Nucleus accumbens (tissue), 56 donors: ENCODE measurements at regions not wholly inside any gene's neighbourhood (a gene's known extent, or its start where the extent isn't known, plus 50 kb on each side); places are given as distances from the start of the nearest gene placed in this dataset.

Experiments
- DNase-seq, 56 donors: peaks; one replicate each; lab custom pipeline; 2025; lab: John Stamatoyannopoulos, UW

DNA sequence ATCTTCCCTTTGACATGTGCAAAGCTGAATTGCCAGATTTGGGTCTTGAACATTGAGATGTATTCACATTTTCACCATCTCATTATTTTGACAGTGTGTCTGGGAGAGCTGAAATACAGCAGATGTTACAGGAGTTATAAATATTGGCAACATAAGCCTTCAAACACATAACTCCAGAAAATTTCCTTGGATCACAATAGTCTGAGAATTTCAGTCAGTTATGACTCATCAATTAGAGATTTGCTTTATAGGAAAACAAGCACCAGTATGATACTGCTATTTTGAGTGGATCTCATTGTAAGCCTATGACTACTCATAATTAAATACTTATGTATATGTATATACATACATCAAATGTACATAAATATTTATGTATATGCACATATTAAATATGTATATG is 1171.8 kb downstream of the AMY1C start:
- no peak for DNase-seq

DNA sequence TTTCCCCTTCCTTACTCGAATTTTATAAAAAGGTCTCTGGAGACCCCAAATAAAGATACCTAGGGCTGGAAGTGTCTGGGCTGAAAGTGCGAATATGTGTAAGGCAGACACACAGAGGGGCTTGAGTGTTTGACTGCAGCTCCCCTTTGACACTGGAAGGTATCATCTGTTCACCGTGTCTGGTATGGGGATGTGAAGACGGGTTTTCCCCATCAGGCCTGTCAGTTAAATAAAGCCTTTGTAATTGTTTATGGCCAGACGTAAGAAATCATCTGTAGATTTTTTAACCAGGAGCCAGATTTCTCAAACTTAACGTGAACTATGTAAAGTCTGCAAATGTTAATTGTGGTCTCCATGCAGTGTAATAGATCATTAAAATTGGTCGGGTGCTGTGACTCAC is 1173.4 kb downstream of the AMY1C start:
- DNase-seq = no peak

DNA sequence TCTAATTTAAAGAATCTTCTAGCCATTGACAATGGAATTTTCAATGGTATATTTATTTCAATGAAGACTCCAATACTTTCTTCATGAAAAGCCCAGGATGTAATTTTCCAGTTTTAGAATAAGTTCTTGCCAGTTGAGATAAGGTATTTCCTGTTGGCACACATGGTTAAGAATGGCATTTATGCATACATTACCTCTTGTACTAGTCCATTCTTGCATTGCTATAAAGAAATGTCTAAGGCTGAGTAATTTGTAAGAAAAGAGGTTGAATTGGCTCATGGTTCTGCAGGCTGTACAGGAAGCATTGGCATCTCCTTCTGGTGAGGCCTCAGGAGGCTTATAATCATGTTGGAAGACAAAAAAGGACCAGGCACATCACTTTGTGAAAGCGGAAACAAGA is 1179.6 kb downstream of the AMY1C start:
- no peak for DNase-seq

DNA sequence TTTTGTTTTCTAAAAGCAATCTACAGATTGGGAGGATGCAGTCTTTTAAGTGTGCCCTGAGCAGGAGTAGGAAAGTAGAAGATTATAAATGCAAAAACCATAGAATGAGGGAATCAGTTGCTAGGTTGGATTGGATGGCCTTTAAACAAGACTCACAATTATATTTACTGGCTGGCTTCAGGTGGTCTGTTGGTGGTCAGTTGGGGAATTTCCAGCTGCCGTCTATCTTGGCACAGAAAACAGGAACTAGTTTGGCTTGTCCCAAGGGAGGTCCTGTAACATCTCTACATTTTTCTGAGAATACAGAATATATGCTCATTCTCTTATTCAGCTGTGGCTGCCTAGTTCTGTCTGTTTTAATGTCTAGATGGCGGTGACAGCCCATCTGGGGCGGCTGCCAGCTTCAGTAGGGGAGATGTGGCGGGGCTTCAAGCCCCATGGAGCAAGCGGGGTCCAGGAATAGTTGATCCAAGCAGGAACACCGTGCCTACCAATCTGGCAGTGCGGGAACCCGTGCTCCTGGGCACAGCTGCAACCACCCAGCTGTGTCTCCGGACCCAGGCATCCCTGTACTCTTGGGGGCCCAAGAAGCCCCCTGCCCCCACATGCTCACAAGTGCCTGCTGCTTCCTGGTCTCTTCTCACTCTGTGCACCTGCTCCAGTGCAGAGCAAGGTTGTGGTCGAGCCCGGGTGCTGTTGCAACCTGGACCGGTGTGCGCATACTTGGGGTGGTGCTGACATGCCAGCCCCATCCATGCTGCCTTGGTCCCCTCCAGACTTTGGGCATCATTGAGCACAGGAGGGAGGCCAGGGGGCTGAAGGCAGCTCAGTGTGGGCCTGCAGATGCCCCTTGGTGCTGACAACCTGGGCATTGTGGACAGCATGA is 1182.6 kb downstream of the AMY1C start:
- no peak for DNase-seq

DNA sequence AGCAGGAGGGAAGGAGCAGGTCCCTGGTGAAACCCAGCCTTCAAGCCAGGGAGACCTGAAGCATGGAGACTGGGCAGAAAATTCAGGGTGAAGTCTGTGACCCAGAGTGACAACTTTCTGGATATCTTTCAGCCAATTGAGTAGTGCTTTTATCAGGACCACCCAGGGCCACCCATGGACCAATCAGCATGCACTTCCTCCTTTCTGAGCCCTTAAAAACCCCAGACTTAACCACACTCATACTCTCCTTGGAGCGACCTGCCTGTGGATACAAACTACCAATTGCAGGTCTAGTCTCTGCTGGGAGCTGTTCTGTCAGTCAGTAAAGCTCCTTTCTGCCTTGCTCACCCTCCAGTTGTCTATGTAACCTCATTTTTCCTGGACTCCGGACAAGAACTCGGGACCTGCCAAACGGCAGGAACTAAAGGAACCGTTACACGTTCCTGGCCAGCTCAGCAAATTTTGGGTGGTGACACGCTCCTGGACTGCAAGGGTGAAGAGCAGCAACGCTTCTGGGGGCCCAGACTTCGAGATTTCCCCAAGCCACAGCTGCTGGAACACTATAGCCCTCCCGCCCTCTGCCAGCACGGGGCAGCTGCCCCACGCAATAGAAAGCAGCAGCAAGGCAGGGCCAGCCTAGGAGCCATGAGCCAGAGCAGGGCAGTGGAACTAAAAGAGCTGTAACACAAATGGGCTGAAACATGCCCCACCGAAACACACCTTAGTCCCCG is 1183.4 kb downstream of the AMY1C start:
- DNase-seq = no peak

DNA sequence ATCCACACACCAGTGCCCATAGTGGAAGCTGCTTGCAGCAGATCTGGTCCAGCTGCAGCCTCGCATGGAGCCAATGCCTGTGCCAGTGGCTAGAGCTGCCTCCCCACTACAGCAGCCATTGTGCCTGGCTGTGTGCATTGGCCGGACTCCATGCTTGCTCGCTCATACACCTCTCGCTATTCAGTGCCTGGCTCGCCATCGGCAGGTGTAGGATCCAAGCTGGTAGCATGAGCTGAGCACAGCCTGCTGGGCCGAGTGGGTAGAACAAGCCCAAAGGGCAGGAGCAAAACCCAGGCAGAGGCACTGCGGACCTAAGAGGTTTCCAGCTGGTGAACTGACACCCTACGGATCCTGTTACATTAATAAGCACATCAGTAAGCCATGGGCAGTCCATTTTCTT is 1184.1 kb downstream of the AMY1C start:
- no peak for DNase-seq

DNA sequence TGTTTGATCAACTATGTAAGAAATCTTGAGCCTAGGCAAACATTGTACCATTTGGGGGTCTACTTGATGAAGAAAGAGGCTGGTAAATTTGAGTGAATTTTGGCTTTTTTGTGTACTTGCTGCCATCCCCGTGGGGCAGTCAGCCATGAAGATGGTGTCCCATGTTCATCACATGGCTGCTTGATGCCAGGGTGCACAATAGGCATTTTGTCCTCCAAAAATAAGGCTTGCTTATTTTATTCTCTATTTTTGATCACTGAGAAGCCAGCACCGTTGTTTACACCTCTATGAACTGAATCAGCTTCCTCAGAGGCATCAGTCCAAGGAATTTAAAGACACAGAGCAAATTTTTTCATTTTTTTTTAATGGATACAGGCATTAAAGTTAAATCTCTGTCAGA is 1195.7 kb downstream of the AMY1C start:
- no peak for DNase-seq

DNA sequence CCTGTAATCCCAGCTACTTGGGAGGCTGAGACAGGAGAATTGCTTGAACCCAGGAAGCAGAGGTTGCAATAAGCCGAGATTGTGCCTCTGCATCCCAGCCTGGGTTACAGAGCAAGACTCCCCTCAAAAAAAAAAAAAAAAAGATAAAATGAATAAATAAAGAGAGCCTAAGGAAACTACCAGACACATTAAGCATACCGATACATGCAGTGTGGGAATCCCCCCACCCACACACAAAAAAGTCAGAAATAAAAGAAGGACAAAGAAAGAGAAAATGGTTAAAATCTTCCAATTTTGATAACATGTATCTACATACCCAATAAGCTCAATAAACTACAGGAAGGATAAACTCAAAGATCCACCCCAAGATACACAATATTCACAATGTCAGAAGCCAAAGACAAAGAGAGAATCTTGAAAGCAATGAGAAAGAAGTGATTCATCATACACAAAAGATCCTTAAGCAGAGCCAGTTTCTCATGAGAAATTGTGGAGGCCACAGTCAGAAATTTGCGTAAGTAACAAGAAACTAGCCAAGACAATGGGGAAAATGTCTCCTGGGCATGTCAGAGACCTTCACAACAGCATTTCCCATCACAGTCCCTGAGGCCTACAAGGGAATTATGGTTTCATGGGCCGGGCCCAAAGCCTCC is 1197.0 kb downstream of the AMY1C start:
- DNase-seq = no peak

DNA sequence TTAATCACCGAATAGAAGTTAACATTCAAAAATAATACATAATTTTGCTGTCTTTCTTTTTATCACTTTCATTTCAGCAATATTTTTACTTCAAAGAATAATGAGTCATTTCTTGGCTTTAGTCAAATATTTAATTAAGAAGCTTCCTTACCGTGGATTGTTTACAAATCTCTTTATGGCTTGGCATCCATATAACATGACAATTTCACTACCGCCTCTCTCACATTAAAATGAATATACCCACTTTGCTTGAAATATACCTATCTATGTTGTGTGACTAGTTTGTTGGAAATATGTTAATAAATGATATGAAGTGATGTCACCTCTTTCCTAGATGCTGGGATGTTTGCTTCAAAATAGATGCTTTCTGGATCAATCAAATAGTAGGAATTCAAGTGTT is 1203.9 kb downstream of the AMY1C start:
- no peak for DNase-seq

DNA sequence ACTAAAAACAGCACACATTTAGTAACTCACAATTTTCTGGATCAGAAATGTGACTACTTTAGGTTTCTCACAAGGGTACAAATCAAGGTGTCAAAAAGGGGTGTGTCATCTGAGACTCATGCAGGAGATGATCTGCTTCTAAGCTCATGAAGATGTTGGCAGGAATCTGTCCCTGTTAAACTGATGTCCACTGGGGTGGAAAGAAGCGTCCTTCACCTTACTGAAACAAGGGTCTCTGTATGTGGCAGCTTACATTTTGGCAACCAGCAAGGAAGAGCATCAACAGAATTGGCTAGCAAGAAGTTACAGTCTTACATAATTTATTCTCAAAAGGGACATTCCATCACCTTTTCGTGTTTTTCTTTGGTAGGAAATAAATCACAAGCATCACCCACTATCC is 1223.8 kb downstream of the AMY1C start:
- DNase-seq = no peak

DNA sequence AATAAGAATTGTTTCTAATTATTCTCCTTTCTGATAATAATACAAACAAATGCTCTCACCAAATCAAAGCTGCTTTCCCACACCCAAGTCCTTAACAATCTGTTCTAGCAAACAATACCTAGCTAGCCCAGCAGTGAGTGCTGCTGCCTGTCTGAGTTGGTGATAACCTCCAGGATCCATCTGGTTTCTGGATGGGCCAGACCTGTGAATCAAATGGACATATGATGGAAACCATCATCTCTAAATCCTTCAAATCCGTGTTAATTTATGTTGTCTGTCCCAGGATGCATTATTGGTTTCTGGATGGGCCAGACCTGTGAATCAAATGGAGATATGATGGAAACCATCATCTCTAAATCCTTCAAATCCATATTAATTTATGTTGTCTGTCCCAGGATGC is 1230.0 kb downstream of the AMY1C start:
- DNase-seq = no peak

DNA sequence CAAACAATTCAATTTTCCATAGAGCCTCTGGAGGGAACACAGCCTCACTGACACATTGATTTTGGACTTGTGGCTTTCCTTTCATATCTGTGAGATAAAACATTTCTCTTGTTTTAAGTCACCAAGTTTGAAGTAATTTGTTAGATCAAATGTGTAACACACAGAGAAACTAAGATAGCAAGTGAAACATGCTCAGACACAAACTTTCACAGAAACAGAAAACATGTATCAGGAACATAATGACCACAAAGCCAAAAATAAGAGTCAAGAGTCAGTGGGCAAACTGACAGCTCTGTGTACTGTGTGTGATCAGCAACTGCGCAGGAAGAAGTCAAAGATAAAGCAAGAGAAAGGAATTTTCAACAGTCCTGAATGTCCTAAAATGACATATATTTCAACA is 1237.5 kb downstream of the AMY1C start:
- no peak for DNase-seq

DNA sequence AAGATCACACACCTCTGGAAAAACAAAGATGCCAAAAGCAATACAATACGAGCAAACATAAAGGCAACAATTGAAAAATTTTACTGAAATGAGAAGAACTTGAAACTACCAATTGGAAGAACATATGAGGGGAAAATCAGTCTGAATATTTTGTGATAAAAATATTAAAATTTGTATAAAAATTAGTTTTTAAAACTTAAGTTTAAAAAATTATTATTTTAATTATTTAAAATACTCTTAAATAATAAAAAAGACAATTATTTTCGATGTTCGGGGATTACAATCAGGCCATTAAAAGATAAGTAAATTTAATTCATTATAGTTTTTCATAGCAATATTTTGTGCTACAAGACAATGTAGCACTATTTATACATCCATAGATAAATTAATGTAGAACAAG is 1239.3 kb downstream of the AMY1C start:
- DNase-seq = no peak

DNA sequence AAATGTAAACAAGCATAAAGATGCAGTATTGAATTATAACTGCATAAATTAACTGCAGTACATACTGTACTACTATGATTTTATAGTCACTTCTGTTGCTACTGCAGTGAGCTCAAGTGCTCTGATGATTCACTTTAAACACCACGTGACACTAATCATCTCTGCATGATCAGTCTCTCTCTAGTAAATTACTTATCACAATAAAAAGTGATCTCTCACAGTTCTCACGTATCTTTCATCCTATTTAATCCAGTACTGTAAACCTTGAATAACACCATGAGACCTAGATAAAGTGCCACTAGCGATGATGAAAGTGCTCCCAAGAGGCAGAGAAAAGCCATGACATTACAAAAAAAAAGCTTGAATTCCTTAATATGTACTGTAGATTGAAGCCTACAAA is 1242.0 kb downstream of the AMY1C start:
- no peak for DNase-seq

DNA sequence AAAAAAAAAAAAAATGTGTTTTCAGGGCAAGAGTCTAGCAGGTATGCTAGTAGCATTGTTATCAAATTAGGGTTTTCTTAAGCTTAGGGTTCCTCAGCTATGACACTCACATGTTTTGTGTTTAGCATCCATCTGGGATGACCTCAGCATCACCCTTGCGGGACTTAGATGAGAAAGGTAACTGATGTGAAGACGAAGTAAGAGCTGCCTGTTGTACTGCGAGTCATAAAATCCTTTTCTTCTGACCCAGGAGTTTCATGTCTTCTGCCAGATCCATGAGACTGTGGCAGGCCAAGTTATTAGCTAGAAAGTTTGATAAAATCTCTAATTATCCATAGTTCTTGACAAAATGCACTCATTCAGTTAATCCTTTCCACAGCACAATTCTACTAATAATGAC is 1251.1 kb downstream of the AMY1C start:
- DNase-seq = no peak

DNA sequence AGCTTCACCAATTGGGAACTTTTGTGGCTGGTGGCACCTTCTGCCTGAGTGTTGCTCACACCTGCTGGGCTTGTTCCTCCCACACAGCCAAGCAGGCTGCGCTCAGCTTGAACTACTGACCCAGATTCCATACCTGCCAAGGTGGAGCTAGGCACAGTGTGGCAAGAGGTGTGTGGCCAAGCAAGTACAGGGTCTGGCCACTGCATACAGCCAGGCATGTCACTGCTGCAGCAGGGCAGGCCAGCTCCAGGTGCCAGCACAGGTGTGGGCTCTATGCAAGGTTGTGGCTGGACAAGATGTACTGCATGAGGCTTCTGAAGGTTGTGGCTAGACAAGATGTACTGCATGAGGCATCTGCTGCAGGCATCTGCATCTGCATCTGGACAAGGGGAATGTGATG is 1254.8 kb downstream of the AMY1C start:
- DNase-seq = no peak

DNA sequence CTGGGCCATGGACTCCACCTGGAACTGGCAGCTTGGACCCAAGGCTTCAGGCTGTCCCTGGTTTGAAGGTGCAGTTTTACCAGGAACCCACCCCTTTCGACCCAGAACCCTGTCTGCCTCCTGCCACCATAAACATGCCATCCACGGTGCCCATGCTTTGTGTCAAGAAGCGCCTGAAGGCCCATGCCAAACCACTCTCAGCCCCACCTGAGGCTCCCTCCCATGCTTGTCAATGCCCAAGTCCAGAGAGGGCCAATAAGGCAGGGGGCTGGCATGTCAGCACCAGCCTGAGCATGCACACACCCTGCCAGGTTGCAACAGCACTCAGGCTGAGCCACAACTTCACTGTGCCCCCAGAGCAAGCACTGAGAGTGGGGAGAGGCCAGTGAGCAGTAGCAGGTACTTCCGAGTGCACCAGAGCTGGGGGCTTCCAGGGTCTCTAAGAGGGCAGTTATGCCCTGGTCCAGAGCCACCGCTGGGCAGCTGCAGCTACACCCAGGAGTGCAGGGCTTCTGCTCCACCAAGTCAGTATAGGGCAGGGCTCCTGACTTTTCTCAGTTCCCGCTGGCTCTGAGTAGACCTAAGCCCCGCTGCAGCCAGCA is 1256.0 kb downstream of the AMY1C start:
- DNase-seq = no peak

DNA sequence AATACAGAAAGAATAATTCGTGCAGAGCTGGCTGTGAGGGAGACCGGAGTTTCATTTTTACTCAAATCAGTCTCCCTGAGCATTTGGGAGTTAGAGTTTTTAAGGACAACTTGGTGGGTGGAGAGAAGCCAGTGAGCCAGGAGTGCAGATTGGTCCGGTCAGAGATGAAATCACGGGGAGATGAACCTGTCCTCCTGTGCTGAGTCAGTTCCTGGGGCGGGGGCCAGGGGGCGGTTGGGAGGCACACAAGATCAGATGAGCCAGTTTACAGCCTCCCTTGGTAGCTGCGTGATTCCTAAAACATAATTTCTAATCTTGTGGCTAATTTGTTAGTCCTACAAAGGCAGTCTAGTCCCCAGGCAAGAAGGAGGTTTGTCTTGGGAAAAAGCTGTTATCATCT is 1267.9 kb downstream of the AMY1C start:
- no peak for DNase-seq

DNA sequence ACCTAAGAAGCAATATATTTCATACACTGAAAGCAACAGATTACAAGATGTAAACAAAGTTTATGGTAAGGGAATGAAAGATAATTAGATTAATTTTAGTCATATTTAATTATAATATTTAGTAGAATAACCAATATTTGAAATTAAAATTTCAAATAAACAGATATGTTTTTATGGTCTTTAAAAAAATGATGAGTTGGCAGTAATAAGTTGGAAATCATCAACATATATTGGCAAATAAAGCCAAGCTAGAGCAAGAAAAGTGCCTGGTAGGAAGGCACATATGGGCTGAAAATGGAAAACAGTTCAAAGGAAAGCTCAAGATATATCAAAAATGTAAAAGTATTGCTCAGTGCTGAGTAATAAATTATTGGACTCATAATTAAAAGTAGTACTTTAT is 1274.0 kb downstream of the AMY1C start:
- no peak for DNase-seq

DNA sequence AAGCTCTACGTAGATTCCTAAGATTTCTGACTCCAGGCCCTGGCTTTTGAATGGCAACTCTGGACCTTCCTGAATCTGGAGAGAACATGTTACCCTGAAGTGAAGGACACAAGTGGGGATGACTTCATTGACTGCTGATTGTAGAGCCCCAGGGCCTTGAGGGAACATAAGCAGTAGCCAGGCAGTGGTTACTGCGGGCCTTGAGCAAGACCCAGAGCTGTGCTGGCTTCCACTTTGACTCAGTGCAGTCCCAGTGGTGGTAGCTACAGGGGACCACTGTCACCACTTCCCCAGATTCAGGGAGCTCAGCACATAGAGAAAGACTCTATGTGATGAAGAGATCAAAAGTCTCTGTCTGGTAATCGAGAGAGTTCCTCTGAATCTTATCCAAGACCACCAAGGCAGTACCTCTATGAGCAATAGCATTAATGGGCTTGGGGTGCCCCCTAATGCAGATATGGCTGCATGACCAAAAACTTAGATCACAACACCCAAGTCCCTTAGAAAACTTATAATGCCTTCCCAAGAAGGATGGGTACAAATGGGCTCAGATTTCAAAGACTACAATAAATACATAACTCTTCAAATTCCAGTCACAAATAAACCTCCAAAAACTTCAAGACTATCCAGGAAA is 1278.3 kb downstream of the AMY1C start:
- no peak for DNase-seq

DNA sequence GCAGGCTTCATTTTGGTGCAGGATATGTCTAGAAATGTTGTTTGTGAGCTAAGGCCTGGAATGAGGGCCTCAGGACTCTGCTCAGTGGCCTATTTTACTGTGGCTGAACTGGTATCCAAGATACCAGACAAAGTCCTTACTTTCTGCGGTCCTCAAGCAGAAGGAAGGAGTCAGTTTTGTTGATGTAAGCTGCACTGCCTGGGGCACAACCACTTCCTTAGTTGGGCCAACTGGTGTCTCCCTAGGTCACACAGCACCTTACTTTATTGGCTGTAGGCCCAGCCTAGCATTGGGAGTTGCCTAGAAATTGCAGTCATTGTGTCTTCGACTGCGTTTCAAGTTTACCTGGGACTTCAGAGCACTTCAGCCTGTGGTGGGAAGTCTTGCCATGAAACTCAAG is 1322.7 kb downstream of the AMY1C start:
- no peak for DNase-seq
